GM19324 (cell line): ENCODE measurements at regions not wholly inside any gene's neighbourhood (a gene's known extent, or its start where the extent isn't known, plus 50 kb on each side); places are given as distances from the start of the nearest gene placed in this dataset.
"Not testable (repeated sequence)": the region's sequence is repeated elsewhere in the genome, so short reads cannot be mapped to it uniquely, and the experiment has no call there.

ENCODE experiments used
- ATAC-seq: cut with Tn5 transposase; IDR thresholded peaks from one replicate; pipeline ENCODE4 v1.9.1; 2021; ENCODE audit warnings: mild to moderate bottlenecking, moderate library complexity; ENCODE audit not compliant: unreplicated experiment, low FRiP score

DNA sequence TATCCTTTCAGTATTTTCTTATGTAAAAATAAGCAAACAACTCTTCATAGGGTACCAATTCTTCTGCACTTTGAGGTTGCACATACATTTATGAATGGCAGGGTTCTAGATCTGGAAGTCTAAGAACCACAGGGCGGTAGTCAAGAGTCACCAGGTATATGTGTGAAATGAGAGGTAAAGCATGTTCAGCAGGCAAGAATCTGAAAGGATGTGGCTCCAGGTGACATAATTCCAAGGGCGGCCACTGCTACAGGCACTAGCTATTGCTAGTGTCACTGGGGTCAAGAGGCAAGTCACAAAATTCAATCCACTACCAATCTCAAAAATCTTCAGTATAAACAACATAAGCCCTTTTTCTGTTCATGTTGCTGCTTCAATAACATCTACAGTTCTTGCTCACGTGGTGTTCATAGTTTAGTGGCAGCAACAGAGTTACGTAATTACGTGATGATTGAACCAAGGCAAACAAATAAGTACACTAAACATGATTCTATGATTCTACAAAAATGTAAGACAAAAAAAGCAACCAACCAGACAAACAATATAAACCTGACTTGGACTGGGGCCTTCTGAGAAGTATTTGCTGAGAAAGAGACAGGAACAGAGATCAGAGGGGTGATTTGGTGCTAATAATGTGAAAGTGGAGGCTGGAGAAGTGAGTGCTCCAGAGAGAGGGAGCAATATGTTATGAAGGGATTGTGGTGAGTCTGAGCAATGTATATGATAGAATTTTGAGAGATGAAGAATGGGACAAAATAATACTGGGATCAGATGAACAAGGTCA lies 101.7 kb downstream of the NAA11 start:
- ATAC-seq: peak; percentile 72

DNA sequence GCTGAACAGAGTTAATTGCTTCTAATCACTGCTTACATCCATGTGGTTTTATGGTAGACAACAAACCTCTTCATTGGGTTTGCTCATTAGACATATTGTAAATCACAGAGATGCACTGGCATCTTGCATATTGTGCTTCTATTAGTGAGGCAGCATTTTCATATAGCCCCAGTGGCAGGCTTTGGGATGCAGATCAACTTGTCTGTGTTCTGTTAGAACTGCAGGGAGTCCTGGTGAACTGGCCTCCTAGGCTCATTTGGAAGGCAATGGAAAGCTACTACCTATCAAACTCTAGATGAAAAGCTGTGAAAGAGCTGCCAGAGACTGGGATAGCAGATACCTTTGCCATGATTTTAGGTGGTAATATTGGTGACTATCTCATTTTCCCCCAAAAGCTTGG lies 108.8 kb downstream of the NAA11 start:
- ATAC-seq: no peak

DNA sequence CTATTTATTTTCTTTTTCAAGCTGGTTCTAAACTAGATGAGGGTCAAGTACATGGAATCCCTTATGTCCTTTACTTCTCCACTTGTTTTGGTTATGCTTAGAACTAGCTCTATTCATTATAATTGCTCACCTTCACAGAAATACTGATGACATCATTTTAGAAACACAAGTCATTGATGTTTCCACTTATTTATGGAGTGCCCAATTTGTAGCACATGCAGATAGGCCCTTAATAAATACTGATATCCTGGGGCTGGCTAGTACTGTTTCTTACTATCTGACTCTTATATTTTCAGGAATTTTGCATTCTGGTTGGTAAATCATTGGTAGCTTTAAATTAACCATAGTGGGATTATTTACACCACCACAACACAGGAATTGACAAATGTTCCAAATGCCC lies 112.2 kb downstream of the NAA11 start:
- no peak for ATAC-seq

DNA sequence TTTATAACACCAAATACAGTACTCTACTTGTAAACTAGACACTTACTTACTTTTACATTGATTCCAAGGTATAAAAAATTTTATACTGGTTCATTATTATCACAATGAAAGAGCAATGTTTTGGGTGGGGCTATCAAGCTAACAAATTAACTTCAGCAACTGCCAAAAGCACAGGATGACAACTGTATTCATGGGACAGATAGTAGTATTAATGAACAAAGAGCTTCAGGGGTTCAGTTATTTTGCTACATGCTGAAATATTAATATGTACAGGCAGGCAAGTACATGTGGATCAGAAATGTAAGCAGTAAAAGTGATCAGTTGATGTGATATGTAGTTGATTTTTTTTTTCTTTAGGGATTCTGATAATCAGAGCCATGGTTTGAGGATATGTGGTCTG lies 112.9 kb downstream of the NAA11 start:
- ATAC-seq: no peak

DNA sequence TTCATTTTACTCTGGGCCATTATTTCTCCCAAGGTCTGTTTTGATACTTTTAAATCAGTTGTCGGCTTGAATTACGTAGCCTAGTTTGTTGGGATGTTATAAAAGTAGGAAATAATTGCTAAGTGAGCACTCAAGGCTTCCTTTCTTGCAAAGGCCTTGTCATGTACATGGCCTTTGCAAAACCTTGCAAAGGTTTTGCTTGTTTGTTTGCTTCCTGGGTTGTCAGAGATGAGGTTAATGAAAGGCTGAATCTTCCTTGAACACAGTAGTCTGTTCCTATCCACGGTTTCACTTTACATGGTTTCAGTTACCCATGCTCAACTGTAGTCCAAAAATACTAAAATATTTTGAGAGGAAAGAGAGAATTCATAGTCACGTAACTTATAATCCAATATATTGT lies 113.5 kb downstream of the NAA11 start:
- no peak for ATAC-seq

DNA sequence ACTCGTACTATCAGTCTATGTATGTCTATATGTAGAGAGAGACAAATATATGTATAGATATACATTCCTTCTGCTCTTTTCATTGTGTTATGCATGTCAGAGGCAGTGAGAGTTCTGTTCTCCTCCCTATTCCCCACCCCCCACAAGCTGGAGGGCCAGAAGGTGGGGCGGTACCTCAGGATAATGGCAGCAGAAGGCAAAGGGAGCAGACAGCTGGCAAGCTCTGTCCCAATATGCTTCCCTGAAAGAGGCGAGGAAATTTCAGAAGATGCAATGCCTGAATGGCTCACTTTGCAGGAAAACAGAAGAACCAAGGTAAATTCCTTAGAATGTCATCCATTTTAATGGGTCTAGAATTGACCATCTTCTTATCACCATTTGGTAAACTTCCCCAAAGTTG lies 114.4 kb downstream of the NAA11 start:
- ATAC-seq: no peak

DNA sequence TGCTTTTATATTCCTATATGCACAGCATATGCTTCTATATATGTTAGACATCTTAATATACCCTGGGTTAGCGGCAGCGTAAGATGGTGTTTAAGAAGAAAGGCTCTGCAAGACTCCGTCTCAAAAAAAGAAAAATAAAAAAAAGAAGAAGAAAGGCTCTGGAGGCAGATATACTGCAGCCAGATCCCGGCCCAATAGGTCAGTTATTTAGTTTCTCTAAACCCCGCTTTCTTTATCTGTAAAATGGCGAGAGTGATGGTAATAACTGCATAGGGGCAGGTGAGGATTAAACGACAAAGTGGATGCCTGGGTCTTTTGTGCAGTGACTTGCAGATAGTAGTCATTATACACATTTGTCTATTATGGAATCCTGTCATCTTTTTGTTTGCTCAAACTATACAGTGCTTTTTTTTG lies 115.2 kb downstream of the NAA11 start:
- no peak for ATAC-seq

DNA sequence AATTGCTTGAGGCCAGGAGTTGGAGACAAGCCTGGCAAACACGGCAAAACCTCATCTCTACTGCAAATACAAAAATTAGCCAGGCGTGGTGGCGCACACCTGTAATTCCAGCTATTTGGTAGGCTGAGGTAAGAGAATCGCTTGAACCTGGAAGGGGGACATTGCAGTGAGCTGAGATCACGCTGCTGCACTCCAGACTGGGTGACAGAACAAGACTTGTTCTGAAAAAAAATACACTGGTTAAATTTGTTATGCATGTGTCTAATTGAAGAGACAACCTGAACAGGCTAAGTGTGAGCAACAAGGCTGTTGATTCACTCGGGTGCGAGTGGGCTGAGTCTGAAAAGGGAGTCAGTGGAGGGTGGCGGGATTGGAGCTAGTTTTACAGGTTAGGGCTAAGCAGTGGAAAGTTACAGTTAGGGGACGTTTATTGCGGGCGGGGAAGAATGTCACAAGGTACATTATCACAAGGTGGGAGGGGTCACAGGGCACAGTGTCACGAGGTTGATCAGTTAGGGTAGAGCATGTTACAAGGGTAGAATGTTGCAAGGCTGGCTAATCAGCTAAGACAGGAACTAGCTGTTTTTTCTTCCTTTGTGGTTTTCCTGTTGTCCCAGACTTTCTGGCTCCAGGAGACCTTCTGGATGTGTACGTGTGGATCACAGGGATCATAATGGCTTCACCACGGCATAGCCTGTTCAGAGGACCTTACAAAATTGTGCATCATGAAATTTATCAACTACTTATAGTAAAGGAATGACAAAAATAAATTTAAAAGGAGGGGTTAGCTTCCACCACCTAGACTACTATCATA lies 115.8 kb downstream of the NAA11 start:
- no peak for ATAC-seq

DNA sequence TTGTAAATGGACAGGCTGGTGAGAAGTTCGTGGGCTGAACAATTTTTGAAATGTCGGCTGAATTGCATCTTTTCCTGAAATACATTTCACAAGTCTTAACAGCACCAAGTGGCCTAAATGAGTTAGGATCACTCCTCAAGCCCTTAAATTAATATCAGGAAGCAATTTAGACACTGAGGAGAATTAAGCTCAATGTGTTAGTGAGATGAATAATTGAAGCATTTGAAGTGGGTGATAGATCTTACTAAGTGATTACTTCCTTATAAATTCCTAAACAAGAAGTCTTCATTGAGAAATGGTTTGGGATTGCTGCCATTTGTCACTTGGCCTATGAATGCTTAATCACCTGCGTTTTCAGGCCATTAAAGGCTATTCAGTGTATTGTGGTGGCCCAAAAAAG lies 116.8 kb downstream of the NAA11 start:
- no peak for ATAC-seq

DNA sequence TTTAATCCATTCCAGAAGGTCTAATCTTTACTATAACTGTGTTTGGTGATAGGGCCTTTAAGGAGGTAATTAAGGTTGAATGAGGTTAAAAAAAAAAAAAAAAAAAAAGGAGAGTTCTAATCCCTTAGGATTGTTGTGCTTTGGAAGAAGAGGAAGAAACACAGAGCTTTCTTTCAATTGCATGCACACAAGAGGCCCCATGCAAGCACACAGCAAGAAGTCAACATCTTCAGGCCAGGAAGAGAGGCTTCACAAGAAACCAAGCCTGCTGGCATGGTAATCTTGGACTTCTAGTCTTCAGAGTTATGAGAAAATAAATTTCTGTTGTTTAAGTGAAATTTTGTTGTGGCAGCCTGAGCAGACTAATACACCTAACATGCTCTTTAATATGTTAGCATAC lies 118.6 kb downstream of the NAA11 start:
- no peak for ATAC-seq

DNA sequence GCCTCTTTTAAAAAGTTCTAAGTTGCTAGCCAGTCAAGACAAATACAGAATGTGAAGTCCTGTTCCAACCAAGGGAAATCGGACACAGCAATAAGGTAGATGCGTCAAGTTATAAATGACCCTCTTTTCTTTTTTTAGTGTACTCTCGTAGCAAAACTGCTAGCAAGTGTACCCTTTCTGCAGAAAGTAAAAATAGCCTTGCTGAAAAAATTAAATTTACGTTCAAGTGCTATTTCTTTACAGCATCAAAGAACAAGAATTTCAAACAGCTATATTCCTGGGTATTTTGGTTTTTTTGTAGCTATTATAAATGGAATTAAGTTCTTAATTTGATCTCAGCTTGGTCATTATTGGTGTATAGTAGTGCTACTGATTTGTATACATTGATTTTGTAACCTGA lies 119.2 kb downstream of the NAA11 start:
- no peak for ATAC-seq

DNA sequence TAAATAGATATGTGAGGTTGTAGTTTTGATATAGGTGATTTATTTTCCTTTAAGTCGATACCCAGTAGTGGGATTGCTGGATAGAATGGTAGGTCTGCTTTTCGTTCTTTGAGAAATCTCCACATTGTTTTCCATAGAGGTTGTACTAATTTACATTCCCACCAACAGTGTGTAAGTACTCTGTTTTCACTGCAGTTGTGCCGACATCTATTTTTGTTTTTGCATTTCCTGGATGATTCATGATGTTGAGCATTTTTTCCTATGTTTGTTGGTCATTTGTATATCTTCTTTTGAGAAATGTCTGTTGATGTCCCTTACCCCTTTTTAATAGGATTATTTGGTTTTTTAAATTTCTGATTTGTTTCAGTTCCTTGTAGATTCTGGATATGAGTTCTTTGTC lies 120.7 kb downstream of the NAA11 start:
- ATAC-seq: no peak

DNA sequence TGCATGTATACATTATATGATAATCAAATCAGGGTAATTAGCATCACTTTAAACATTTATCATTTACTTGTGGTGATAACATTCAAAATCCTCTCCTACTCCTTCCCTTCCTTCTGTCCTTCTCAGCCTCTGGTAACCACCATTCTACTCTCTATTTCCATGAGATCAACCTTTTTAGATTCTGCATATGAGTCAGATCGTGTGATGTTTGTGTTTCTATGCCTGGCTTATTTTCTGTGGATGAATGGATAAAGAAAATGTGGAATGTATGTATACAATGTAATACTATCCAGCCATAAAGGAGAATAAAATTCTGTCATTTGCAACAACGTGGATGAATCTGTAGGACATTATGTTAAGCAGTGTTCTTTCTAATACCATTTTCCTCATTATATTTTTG lies 123.9 kb downstream of the NAA11 start:
- ATAC-seq: no peak

DNA sequence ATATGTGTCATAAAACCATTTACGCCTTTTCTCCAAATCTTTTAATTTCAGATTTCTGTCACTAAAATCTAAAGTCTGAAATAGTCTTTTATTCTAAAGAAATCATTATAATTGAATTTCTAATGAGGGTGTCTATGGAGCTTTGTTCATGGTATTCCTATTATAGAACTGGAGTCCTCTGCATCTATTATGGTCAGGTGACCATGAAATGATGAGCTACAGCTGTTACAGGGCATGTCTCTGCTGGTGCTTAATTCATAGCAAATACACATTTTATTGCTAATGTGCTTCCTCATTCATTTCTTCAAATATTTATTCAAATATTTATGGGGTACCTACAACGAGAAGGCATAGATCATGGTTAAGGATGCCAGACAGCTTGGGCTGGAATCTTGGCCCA lies 126.1 kb downstream of the NAA11 start:
- no peak for ATAC-seq

DNA sequence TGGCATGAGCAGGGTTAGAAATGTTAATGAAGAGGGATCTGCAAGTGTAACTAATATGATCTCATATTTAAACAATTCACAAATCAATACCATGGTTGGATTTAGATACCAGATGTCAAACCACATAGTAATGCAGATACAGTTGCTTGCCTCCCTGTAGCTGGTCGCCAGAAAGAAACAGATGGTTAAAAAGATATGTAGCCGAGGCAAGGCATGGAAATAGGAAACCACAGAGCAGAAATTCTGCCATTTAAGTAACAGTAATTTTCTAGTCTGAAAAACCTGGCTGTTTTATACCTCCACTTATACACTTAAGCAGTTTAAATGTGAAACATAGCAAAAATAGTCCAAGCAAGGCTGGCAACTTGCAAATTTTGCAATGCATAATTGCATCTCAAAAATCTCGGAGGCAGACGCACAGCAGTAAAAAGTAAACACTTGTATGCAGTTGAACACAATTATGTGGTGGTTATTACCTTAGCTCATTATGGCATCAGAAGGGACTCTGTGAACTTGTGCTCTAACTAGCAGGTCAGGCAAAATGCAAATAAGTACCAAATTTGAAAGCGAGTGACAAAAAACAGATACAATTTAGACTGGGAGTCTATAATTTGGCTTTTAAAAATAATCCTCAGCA lies 126.8 kb downstream of the NAA11 start:
- no peak for ATAC-seq

DNA sequence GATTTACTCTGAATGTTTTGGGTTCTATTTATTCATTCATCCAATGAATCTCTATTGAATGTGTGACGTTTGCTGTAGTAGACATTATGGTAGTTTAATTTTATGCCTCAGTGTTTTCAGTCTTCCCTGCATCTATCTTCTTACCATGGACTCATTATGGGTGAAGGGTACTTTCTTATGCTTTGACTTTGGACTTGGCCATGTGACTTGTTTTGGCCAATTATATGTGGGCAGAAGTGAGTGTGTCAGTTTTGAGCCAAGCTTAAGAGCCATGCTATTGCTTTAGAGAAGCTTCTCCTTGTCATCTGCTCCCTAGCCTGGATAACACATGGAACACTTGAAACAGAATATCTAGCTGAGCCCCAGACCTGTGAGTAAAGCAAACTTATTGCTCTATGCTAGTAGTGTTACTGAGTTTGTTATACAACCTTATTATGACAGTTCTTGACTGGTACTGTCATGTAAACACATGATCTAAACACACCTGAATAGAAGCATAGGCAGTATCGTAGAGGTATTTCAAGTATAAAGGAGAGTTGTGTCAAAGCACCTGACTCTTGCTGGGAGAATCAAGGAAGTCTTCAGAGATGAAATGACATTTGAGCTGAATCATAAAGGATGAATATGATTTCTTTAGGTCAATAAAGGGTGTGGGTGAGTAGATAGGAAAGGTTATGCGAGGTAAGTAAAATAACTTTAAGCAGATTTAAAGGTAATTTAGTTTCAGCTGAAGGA lies 128.4 kb downstream of the NAA11 start:
- ATAC-seq: no peak

DNA sequence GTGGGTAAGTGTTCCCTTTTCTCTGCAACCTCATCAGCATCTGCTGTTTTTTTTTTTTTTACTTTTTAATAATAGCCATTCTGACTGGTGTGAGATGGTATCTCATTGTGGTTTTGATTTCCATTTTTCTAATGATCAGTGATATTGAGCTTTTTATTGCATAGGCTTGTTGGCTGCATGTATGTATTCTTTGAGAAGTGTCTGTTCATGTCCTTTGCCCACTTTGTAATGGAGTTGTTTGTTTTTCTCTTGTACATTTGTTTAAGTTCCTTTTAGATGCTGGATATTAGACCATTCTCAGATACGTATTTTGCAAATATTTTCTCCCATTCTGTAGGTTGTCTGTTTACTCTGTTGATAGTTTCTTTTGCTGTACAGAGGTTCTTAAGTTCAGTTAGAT lies 134.6 kb downstream of the NAA11 start:
- not testable (repeated sequence) for ATAC-seq

DNA sequence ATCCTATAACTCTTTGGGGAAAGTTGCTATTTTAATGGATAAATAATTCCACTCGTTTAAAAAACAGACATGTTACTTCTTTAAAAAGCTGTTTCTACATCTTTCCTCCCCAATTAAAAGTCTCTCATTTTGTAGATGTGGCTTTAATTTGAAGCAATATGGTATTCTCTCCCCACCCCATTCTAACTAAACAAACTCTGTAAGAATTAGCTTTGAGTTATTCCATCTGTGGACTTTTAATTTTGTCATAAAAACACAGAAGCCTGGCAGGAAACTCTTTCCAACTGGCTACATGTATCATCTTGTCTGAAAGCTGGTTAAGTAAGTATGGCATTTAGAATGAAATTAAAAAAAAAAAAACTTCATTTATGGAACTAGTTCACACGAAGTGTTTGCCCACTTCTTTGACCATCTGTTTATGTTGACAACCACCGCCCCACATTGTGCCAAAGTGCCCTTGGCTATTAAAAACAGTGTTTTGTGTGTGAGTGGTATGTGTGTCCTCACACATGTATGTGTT lies 140.3 kb downstream of the NAA11 start:
- ATAC-seq: no peak

DNA sequence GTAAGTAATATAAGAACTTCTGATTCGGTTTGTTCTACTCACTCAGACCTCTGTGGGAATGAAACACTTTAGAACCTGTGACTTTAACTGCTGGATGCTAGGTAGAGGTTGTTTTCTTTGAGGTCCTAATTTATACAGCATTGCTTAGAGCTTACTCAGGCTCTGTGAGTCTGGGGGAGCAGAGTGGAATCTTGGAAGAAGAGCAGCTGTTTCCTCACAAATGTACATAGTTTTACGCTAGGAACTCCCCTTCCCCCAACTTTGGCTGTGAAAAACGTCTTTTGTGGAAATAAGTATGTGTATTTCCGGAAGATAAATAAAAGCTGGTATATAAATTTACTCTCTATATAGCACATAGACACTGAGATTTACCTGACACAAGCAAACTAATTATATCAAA lies 141.4 kb downstream of the NAA11 start:
- no peak for ATAC-seq

DNA sequence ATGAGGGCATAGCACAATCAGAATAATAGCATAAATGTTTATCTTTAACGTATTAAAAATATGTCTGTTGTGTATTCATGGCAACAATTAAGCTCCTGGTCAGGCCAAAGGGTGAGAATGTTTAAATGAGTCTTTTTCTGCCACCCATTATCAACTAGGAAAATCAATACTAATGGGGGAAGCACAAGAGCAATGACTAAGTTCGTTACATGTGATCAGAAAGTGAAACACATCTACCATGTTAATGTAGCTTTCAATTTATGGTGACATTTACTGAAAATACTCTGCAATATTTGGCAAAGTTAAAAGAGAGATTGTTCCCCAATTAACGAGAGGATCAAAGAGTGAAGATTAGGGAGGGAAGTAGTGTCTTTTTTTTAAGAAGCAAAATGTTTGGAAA lies 143.7 kb downstream of the NAA11 start:
- ATAC-seq: no peak

DNA sequence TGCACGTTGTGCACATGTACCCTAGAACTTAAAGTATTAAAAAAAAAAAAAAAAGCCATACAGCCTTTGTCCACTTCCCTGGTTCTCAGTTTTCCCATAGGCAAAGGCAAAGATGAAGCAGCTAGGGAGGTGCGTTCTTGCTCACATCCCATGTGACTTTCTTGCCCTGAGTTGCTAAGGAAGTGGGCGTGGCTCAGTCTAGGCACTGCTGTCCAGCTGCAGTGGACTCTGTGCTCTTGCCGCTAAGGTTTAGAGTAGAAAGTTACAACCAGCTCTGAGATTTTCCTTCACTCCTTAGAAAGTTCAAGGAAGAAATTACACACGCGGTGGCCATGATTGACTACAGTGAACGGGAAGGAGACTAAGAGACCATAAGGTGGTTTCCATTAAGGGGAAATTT lies 144.7 kb downstream of the NAA11 start:
- no peak for ATAC-seq
